ENCODE measurements at regions not wholly inside any gene's neighbourhood (a gene's known extent, or its start where the extent isn't known, plus 50 kb on each side); places are given as distances from the start of the nearest gene placed in this dataset.

DNA sequence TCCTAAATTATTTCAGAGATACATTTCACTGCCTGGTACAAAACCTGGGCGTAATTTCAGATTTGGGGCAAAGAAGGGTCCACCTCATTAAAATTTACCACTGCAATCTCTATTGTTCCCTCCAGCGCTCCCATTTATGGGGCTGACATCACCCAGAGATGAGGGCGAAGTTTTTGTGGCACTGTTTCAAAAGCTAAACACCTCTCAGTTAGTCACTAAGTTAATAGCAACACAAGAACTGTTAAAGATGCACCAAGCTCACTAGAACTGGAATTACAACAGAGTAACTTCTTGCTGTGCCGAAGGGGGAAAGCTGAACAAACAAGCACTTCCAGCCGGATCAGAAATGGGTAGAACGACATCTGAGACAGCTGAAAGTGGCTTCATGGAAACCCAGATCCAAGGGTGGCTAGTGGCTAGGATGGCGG lies 179.4 kb downstream of the GATA3 start:
- no peak for DNase-seq

DNA sequence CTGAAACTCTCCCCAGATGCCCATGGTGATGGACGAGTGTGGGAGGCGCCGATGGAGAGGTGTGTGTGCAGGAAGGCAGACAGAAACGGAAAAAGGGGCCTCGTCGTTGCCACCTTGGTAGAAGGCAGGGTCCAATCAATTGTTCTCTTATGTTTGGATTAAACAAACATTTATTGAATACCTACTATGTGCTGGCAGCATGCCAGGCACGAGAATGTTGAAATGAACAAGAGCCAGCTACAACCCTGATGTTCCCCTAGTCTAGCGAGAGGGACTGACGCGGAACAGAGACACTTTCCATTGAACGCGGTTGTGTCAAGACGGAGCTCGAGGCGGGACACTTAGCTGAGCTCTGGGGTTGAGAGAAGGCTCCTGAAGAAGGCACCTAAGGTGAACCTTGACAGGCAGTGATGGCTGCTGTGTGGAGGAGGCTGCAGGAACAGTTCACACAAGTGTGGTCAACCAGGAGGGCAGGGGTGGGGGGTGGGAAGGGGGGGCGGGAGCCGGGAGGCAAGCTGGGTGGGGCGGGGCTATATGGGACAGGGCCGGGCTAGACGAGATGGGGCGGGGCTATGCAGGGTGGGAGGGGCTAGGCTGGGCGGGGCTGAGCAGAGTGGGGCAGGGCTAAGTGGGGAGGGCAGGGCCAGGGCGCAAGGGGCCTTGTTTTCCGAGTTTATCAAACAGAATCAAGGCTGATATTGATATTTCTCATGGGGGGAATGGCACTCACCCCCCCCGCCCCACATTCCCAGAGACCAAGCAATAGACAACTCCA lies 181.0 kb downstream of the GATA3 start:
- no peak for DNase-seq

DNA sequence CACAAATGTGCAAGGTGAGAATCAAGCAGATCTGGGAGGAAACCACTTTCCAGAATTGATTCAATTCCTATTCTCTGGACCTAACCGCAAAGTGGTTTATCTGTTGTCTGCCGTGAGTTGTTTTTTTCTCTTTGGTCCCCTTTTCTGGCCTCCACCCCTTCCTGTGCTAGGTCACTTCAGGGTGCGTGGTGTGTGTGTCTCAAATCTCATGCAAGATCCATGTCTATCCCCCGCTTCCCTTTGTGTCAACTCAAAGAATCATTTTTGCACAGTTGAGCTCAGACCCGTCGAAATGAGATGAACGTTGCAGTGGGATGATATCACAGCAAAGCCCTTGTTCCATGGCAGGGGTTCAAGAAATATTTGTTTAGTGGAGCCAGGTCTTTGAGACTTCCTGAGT lies 184.5 kb downstream of the GATA3 start:
- DNase-seq: peak; percentile 4

DNA sequence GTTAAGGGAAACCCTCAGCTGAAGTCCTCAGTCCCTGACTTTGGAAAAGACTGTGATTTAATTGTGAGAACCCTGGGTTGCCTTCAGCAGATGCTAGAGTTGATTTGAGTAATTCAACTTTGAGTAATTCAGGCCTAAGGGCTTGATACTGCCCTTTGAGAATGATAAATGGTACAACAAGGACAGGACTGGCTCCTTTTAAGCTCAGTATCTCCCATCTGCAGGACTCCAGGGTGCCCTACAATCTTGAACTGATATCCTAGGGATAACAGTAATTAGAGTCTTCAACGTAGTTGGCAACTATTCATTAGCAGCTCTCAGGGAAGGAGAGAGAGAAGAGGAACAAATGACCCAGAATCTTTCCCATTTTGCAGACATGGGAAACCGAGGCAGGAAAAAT lies 186.4 kb downstream of the GATA3 start:
- no peak for DNase-seq

DNA sequence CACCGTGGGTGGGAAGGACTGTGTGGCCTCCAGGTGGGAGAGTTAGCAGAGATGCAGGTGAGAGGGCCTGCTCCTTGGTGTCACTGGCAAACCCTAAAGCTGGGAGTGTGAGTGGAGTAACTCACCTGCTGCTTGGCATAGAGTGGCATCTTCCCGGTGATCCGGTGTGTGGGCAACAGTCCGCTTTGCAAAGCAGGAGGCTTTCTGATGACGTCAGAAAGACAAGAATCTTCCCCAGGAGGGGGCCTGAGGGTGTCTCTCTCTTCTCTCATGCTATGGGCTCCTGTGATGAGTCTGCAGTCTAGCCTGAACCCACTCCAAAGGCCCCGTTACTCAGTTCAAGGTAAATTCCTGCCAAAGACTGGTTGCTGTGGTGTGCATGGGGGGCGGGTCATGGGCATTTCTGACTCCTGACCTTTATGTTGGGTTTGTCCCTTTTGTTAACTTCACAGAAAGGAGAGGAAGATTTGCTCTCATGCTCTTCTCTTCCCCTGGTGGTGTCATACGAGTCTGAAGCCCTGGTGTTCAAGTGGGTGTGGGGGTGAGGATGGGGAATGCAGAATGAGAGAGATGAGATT lies 187.9 kb downstream of the GATA3 start:
- no peak for DNase-seq

DNA sequence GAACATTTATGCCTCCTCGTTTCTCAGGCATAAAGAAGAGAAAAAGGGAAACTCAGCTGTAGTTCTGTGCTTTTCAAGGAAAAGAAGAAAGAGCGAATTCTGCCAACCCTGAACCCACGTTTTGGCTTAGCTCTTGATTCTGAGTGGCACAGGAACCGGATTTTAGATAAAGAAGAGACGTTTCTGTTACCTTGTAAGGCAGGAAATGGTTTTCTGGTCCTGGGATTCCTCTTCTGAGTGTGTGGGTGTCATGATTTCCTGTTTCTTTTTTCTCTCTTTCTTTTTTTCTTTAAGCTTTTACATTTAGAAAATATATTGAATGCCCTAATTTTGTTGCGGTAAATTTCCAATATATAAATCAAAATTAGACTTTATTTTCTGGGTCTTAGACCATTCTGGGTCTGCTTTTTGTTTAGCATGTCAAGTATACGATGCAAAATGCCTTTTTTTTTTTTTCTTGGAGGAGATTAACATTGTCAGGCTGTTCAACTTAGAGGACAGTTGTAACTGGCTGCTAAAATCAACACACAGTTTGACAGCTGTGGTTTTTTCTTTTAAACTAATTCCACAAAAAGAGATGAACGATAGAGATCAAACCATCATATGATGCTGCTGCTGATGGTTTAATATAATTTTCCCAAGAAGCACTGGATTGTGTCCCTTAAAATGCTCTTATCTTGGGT lies 190.8 kb downstream of the GATA3 start:
- peak; percentile 3 for DNase-seq

DNA sequence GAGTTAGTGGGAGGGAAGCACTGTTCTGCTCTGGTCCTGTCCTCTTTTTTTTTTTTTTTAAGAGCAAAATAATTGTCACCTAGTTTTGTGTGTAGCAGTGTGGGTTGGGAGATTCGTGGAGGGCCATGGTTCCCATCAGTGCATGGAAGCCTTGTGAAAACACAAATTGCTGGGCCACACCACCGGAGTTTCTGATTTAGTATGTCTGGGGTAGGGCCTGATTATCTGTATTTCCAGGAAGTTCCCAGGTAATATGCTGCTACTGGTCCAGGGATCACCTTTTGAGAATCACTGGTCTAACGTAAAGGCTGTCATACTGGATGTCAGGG lies 191.3 kb downstream of the GATA3 start:
- DNase-seq: no peak

DNA sequence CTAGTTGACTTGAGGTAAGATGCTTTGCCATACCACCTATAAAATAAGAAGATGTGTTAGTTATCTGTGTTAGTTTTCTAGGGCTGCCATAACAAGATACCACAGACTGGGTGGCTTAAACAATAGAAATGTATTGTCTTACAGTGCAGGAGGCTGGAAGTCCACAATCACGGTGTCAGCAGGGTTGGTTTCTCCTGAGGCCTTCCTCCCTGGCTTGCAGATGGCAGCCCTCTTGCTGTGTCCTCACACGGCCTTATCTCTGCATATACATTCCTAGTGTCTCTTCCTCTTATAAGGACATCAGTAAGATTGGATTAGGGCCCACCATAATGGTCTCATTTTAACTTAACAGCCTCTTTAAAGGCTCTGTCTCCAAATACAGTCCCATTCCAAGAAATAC lies 192.1 kb downstream of the GATA3 start:
- DNase-seq: no peak

DNA sequence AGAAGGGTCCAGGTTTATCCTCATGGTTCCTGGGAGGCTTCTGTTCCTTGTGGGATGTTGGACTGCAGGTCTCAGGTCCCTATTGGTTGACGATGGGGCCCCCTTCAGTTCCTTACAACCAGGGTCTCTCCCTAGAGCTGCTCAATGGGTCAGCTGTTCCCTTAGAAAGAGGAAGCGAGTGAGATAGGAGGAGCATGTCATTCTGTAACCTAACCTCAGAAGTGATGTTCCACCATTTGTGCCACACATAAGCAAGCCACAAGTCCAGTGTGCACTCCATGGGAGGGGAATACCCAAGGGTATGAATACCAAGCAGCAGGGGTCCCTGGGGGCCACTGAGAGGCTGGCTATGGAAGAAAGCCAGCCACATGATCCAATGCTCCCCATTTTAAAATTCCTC lies 192.7 kb downstream of the GATA3 start:
- no peak for DNase-seq

DNA sequence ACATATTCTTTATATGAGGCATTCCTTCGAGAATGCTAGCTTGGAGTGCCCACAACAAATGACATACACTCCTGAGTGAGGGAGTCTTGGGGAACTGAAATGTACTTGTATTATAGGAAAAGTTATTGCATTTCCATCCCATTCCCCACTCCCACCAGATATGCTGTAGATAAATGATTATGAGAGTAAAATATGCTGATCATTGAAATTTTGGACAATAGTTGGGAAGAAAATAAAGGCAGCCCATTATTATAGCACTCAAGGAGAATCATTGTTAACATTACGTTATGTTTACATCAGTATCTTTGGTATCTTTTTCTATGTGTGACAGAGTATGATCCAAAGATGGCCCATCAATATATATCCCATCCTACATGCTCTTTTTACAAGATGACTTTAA lies 194.4 kb downstream of the GATA3 start:
- no peak for DNase-seq

DNA sequence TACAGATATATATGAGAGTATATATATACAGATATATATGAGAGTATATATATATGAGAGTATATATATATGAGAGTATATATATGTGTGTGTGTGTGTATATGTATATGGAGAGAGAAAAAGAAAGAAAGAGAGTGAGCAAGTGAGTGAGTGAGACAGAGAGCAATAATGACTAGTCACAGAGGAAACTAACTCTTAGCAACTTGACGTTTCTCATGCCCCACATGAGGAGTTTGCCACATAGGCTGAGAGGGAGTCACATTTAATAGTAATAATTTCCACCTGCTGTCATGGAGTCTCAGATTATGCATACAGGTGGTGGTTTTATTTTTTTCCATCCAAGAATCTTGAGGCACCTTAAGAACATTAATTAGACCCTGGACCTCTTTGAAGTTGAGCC lies 199.9 kb downstream of the GATA3 start:
- no peak for DNase-seq

DNA sequence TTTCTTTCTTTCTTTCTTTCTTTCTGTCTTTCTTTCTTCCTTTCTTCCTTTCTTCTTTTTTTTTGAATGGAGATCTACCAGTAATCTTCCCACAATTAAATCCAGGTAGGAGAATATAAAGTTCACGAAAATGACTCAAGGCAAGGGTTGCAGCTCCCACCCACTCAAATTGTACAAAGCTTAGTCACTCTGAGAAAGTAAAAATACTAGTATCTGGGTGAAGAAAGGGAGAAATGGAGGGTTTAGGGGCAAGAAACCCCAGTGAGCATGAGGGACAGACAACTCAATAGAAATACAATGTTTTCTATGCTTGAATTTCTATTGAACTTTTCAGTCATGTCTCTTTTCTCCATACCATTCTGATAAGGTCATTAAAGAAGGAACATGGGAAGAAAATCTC lies 200.8 kb downstream of the GATA3 start:
- no peak for DNase-seq

DNA sequence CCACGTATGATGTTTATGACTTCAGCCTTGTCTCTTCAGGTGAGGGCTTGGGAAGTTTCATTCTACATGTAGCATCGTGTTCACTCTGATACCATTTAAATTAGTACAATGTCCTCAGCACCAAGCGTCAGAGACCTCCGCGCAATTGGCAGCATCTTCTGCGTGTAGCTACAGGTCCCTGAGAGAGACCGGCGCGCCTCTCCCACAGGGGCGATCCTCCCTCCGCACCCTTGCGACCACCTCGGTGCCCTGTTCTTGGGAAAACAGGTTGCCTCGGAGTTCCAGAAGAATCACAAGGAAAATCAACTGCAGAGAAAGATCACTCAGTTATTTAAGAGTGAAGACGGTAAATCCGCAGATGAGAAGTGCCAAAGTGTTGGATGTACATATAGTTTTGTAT lies 206.2 kb downstream of the GATA3 start:
- no peak for DNase-seq

DNA sequence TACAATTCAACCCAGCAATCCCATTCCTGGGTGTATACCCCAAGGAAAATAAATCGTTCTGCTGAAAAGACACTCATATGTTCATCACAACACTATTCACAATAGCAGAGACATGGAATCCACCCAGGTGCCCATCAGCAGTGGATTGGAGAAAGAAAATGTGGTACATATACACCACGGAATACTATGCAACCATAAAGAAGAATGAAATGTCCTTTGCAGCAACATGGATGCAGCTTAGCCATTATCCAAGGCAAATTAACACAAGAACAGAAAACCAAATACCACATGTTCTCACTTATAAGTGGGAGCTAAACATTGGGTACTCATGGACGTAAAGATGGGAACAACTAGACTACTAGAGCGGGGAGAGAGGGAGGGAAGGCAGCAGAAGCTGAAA lies 207.8 kb downstream of the GATA3 start:
- no peak for DNase-seq

DNA sequence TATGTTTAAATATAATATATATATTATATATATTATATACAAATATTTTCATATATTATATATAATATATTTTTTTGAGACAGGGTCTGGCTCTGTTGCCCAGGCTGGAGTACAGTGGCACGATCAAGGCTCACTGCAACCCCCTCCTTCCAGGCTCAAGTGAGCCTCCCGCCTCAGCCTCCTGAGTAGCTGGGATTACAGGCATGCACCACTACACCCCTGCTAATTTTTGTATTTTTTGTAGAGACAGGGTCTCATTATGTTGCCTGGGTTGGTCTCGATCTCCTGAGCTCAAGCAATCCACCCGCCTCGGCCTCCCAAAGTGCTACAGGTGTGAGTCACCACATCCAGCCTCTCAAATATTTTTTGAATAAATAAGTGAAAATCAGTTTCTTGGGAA lies 215.5 kb downstream of the GATA3 start:
- DNase-seq: no peak

DNA sequence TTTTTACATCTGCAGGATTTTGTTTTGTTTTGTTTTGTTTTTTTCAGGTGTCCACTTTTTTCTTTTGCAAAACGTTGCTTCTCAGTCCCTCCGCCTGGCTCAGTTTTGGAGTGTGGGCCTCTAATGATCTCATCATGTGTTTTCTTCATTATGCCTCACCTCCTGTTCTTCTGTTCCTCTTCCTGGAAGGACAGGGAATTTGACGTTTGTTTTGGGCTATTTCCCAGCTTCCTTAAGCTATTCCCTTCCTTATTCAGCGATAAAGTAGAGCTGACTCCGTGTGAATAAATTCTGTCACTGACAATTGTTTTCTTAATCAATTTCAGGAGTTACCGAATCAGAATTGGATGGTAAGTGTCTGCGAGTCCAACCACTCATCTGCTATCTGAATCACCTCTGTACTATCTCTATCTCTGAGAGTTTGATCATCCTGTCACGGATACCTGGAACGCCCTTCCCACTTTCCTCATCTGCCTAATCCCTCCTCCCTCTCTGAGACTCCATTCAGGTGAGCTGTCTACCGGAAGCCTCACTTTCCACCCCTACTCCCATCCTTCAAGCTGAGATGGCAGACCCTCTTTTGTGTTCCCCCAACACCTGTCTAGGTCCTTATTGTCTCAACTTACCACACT lies 218.4 kb downstream of the GATA3 start:
- DNase-seq: no peak

DNA sequence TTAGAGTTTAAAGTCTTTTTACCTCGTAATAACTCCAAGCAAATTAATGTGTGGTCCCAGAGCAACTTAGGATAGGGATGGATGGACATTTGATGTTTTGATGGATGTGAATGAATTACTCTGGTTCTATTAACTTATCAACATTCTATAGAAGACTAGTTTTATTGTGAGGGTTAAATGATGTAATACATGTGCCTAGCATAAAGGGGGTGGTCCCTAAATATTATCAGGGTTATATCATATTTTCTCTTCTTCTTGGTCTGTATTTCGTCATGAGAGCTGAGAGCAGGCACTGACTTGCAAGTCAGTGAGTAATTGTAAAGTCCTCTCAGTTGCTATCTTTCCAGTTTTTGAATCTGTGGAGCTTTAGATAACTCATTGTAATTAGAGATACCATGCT lies 219.3 kb downstream of the GATA3 start:
- DNase-seq: peak; percentile 3

DNA sequence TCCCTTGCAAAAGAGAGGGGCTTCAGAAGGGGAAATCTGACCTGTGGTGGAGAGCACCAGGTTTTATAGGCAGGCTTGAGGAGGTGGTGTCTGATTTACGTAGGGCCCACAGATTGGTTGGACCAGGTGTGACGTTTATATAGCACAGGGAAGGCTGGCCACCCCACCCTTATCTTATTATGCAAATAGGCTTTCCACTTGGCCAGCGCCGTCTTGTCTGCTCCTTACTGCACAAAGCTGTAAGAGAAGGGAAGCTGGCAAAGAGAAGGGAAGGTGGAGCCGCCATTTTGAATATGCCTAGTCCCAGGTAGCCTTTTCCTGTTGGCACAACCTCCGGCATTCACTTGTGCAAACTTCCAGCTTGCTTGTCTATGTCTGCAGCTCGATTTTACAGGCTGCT lies 221.4 kb downstream of the GATA3 start:
- DNase-seq: peak; percentile 71

DNA sequence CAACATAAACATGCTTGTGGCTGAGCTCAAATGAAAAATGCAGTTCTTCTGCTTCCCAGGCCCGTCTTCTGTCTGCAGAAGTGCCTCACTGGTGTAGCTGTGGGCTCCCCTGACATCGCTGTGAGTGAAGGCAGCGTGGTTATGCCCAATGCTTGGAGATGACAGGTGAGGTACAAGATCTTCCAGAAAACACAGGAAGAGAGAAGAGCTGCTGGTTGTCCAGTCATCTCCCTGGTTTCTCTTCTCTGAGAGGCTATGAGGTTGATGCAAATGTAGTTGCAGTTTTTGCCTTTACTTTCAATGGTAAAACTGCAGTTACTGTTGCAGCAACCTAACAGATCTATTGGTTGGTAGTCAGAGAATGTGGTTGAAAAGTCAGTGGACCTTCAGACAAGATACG lies 223.6 kb downstream of the GATA3 start:
- no peak for DNase-seq

DNA sequence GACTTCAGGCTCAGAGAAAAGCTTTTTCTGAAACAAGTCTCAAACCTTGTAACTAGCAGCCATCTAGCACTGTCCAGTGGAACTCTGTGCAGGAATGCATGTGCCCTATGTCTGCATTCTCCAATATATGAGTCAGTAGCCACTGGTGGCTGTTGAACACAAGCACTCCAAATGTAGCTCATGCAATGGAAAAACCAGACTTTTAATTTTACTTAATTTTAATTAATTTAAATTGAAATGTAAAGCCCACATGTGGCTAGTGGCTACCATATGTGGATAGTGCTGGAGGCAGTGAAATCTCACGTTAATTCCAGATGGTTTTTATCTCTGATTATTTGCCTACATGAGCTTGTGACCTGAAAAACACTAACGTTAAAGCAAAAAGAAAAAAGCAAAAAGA lies 225.1 kb downstream of the GATA3 start:
- no peak for DNase-seq

DNA sequence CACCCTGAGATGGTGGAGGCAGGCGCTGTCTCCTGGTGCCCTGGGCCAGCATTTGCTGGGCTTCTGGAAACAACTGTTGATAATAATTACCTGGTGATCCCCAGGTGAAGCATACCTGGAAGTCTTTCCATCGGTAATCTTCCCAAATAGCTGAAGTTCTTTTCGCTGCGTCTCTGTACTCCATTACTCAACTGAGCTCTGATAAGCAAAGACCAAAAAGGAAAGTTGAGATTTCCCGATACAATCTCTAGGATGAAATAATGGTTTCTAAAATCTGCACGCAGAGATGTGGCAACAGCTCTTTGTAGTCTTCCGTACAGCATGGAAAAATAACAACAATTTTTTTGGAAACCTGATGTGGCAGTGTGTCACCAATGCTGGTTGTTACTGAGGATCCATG lies 226.5 kb downstream of the GATA3 start:
- DNase-seq: no peak

DNA sequence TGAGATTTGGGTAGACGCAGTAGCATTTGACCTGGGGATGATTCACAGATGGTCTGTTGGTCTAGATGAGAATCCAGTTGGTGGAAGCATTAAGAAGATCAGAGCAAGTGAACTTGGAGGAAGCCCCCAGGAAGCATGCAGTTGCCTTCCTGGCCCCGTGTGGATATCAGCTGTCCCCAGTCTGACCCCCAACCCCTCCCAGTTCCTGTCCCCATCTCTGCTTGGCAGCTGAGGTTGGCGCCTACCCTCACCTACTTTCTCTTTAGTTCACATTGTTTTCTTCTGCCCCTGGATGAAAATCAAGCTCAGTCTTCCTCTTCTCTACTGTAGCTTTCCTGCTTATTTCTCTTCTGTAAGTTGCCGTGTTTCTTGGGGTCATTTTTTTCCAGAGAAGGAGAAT lies 227.9 kb downstream of the GATA3 start:
- DNase-seq: no peak

DNA sequence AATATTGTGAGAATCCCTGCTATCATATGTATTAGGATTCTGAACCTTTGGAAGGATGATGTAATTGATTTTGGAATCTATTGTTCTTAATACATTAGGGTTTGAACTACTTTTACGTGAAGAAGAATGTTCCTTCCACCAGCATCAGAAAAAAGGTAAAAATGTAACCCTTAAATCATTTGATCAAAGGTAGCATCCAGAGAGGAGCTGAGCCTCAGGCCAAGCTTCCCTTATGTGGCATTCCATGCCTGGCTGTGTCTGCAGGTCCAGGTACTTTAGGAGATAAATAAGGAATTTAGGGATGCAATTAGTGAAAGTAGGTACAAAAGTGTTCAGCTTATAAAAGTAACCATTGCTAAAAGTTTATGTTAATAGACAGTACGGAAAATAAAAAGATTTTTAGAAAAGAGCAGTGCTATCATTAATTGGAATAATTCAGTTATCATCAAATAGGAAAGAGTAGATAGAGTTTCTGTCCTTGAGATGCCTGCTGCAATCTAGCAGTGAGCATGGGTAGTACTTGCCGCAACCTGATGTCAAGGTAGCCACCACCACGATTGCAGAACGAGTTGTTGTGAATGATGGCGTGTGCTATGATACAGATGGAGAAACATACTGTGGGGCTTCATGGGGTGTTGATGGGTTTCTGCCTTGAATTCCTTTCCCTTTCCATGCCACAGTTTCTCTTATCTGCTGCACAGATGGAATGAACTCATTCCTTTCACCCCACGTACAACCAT lies 228.8 kb downstream of the GATA3 start:
- no peak for DNase-seq
